AG04449 (cell line): ENCODE measurements at regions not wholly inside any gene's neighbourhood (a gene's known extent, or its start where the extent isn't known, plus 50 kb on each side); places are given as distances from the start of the nearest gene placed in this dataset.
"Not testable (repeated sequence)": the region's sequence is repeated elsewhere in the genome, so short reads cannot be mapped to it uniquely, and the experiment has no call there.

Source experiments
- CTCF ChIA-PET: fragments of 350-600 bp; formaldehyde crosslinking; extraction: SDS; loops from one replicate; lab custom pipeline; 2021; ENCODE audit warnings: antibody characterized with exemption; lab: Yijun Ruan, JAX
- POLR2A ChIA-PET: fragments of 400-600, 350-600 bp; formaldehyde crosslinking; extraction: SDS; loops from one replicate; lab custom pipeline; 2020; ENCODE audit warnings: antibody characterized with exemption, inconsistent platforms; lab: Yijun Ruan, JAX
- DNase-seq: peaks from one replicate; pipeline ENCODE4 v3.0.0-alpha.2; 2010; ENCODE audit warnings: low read depth, low spot score
- H3K4me3 ChIP-seq: 2 replicates; pipeline ENCODE4 v1.5.1; 2011; ENCODE audit warnings: low read depth, mild to moderate bottlenecking, control low read depth, low read length
- CTCF ChIP-seq: IDR thresholded peaks from one replicate; pipeline ENCODE4 v1.5.1; 2011; ENCODE audit warnings: mild to moderate bottlenecking, moderate library complexity, low read length, control low read depth, inconsistent platforms; ENCODE audit not compliant: insufficient read depth; ENCODE audit errors: missing control alignments

DNA sequence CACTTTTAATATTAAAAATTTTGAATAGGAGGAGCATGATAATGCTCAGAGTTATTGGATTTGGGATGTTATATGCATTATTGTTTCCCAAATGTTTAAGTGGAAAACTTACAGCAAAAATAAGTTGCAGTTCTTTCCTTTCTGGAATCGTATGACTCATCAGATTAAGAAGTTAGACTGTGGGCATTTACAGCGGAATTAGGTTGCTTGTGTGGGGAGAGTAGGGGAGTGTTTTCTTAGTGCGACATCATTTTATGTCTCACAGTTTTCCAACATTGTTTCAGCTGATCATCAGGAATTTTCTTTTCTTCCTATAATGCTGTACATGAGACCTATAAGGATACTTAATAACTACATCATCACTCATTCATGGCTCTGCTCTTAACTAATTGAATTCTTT is 1631.8 kb downstream of the CDH8 start:
- DNase-seq = no peak
- TF ChIP-seq CTCF = no peak
- CTCF ChIA-PET = no interaction called here
- POLR2A ChIA-PET = no interaction called here
- no peak overlapping the region for H3K4me3 ChIP-seq

DNA sequence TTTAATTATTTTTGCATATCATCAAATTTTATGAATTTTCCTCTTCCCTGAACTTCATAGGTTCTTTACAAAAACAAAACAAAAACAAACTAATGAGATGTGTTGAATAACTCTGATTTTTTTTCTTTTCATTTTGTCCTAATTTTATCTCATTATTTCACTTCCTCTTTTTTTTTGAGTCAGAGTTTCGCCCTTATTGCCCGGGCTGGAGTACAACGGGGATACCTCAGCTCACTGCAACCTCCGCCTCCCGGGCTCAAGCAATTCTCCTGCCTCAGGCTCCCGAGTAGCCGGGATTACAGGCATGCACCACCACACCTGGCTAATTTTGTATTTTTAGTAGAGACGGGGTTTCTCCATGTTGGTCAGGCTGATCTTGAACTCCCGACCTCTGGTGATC is 1633.3 kb downstream of the CDH8 start:
- POLR2A ChIA-PET, DNase-seq, H3K4me3 ChIP-seq, CTCF ChIA-PET: not testable (repeated sequence)

DNA sequence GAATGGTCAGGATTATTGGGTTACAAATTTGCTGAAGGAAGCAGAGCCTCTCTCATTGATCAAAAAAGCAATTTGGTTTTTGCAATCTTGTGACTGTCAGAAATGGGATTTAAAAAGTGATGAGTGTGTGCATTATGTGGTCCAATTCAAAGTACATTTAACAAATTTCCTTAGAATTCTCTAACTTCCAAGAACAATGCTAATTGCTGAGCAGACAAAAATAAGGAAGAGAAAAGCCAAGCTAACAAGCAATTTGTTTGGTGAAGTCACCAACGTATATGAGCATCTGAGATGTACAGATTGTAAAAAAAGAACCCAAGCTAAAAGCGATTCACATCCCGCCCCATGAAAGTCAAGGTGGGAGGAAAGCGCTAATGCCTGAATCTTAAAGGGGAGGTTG is 1643.9 kb downstream of the CDH8 start:
- no peak for DNase-seq
- no peak overlapping the region for H3K4me3 ChIP-seq
- no peak for TF ChIP-seq CTCF
- ChIA-PET CTCF (no interaction called here), POLR2A (no interaction called here)

DNA sequence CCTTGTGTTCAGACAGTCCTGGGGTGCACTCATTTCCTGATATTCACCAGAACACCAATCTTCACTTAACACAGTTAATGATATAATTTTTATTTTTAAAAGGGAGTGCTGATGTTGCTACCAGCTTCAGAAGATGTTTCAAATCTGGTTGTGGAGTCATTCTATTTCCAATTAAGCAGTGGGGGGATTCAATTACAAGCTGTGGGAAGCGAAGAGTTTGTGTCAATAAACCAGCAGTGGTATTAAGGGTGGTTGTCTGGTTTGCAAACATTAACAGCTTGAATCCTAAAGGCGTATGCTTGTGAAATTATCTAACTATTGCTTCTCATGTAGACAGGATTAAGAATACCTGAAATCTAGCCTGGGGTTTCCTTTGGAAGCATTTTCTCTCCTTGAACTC is 1637.5 kb upstream of the GOT2 start:
- H3K4me3 ChIP-seq = no peak overlapping the region
- POLR2A ChIA-PET = no interaction called here
- DNase-seq = no peak
- no peak for TF ChIP-seq CTCF
- CTCF ChIA-PET = no interaction called here

- no peak for DNase-seq
- POLR2A ChIA-PET = no interaction called here
- CTCF ChIA-PET = no interaction called here
- H3K4me3 ChIP-seq = no peak overlapping the region
- TF ChIP-seq CTCF = no peak
Measured at GRCh38 chr16:60367739-60368138, 1633.6 kb upstream of the GOT2 start.

DNA sequence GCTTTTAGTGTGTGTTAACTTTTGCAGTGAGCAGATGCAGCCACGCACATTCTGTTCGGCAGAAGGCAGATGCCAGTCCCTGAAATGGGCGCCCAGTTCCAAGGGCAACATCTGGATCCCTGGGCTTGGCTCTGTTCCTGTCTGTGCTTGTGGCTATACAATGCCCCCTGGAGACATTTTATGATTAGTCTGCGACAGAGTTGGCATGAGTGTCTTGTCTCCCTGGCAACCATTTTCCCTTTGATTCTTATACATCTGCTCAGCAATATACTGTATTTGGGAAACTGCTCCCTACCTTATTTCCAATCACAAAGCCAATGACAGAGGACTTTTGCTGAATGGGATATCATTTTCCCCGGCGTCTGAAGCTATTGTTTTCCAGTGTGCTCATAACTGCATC is 1629.5 kb upstream of the GOT2 start:
- POLR2A ChIA-PET = no interaction called here
- no peak for DNase-seq
- TF ChIP-seq CTCF = no peak
- H3K4me3 ChIP-seq = no peak overlapping the region
- CTCF ChIA-PET = no interaction called here

GRCh38 chr16:60359866-60360265 is 1625.8 kb upstream of the GOT2 start:
- H3K4me3 ChIP-seq, POLR2A ChIA-PET, DNase-seq, CTCF ChIA-PET: not testable (repeated sequence)

DNA sequence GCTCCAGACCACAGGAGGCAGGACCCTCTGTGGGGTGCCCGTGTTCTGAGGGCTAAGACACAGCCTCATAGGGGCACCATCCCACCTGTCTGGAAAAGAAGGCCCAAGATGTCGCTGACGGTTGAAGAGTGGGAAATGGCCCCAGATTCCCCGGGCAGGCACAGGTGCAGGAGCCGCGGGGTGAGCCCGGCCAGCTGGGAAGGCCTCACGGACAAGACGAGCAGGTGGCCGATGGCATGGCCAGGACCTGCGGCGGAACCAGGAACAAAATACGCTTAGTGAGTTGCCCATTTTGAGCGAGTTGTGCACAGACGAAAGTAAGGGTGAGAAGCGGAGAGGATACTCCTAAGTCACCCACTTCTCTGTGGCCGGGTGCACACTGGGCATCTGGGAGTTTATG is 1625.3 kb upstream of the GOT2 start:
- CTCF ChIA-PET, POLR2A ChIA-PET, DNase-seq, H3K4me3 ChIP-seq: not testable (repeated sequence)

- H3K4me3 ChIP-seq, DNase-seq, POLR2A ChIA-PET, CTCF ChIA-PET: not testable (repeated sequence)
Measured at GRCh38 chr16:60357876-60358522, 1623.9 kb upstream of the GOT2 start.
